Stimulated activated naive CD8-positive, alpha-beta T cell treated with anti-CD3 and anti-CD28 coated beads, Interleukin-15, Interleukin-2, amounts not matched to agents 100 ng/mL and 50 ng/mL, for 24 hours (primary cell): ENCODE measurements at regions not wholly inside any gene's neighbourhood (a gene's known extent, or its start where the extent isn't known, plus 50 kb on each side); places are given as distances from the start of the nearest gene placed in this dataset.

Experiments
- H3K27ac Mint-ChIP-seq: one replicate; pipeline ENCODE4 v1.8.0; 2021; ENCODE audit warnings: mild to moderate bottlenecking, mixed read lengths
- H3K27me3 Mint-ChIP-seq: one replicate; pipeline ENCODE4 v1.8.0; 2021; ENCODE audit warnings: mixed read lengths
- H3K36me3 Mint-ChIP-seq: one replicate; pipeline ENCODE4 v1.8.0; 2021; ENCODE audit warnings: low read depth, mixed read lengths
- H3K4me1 Mint-ChIP-seq: one replicate; pipeline ENCODE4 v1.8.0; 2021; ENCODE audit warnings: low read depth, mixed read lengths
- H3K4me3 Mint-ChIP-seq: one replicate; pipeline ENCODE4 v1.8.0; 2021; ENCODE audit warnings: mild to moderate bottlenecking, mixed read lengths
- H3K9me3 Mint-ChIP-seq: one replicate; pipeline ENCODE4 v1.8.0; 2021; ENCODE audit warnings: mixed read lengths

- Mint-ChIP-seq H3K9me3 (no peaks in the 10 kb centered on the region), H3K27me3 (no peaks in the 10 kb centered on the region), H3K27ac (no peak overlapping the region), H3K36me3 (no peaks in the 10 kb centered on the region), H3K4me1 (peaks cover 4% of the 10 kb centered on the region), H3K4me3 (no peak overlapping the region)
Observed at GRCh38 chr5:67291671-67292070, 95.1 kb upstream of the CD180 start.

GRCh38 chr5:67291066-67291465 lies 94.5 kb upstream of the CD180 start:
- Mint-ChIP-seq H3K4me3 (no peak overlapping the region), H3K36me3 (no peaks in the 10 kb centered on the region), H3K4me1 (peaks cover 4% of the 10 kb centered on the region), H3K9me3 (no peaks in the 10 kb centered on the region), H3K27ac (no peak overlapping the region), H3K27me3 (no peaks in the 10 kb centered on the region)

DNA sequence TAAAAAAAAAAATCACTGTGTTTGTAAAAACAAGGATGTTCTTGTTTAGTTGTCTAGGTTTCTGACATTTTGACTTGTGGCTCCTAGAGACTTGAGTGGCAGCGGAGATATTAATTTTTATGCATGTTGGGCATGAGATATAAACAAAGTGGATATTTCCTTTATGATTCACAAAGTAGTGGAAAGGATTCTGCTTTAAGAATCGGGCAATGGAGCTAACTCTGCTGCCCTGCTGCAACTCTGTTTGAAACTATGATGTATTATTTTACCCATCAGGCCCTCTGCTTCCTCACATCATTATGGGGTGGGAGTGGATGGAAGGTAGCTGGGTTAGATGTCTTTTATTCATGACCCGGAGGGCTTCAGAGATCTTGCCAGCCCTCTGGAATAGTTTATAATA lies 94.1 kb upstream of the CD180 start:
- no peaks in the 10 kb centered on the region for H3K27me3 Mint-ChIP-seq
- H3K4me1 Mint-ChIP-seq = peaks cover 4% of the 10 kb centered on the region
- no peaks in the 10 kb centered on the region for H3K9me3 Mint-ChIP-seq
- no peak overlapping the region for H3K27ac Mint-ChIP-seq
- no peak overlapping the region for H3K4me3 Mint-ChIP-seq
- no peaks in the 10 kb centered on the region for H3K36me3 Mint-ChIP-seq

GRCh38 chr5:67289763-67290521 lies 93.3 kb upstream of the CD180 start:
- Mint-ChIP-seq H3K9me3 (no peaks in the 10 kb centered on the region), H3K4me3 (no peak overlapping the region), H3K36me3 (no peaks in the 10 kb centered on the region), H3K27me3 (no peaks in the 10 kb centered on the region), H3K27ac (no peak overlapping the region), H3K4me1 (peaks cover 4% of the 10 kb centered on the region)

GRCh38 chr5:67287510-67288268 lies 91.1 kb upstream of the CD180 start:
- no peaks in the 10 kb centered on the region for H3K27me3 Mint-ChIP-seq
- no peak overlapping the region for H3K27ac Mint-ChIP-seq
- H3K36me3 Mint-ChIP-seq = no peaks in the 10 kb centered on the region
- H3K9me3 Mint-ChIP-seq = no peaks in the 10 kb centered on the region
- H3K4me3 Mint-ChIP-seq = no peak overlapping the region
- peaks cover 4% of the 10 kb centered on the region for H3K4me1 Mint-ChIP-seq

DNA sequence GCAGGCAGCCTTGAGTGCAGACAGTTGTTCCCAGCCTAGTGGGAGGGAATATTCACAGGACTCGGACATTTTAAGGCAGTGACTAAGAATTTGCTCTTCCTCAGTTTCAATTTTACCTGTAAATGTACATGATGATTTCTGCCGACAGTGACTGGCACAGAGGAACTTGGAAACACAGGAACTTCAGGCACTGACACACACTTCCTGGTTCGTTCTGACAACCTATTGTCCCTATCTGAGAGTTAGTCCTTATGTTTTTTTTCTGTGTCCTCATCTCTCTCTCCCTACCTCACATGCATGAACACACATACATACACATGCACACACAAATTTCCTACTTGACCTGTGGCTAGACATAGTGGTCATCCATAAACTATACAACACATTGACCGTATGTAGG lies 89.4 kb upstream of the CD180 start:
- H3K27ac Mint-ChIP-seq = no peak overlapping the region
- no peaks in the 10 kb centered on the region for H3K9me3 Mint-ChIP-seq
- no peaks in the 10 kb centered on the region for H3K36me3 Mint-ChIP-seq
- peaks cover 4% of the 10 kb centered on the region for H3K4me1 Mint-ChIP-seq
- no peak overlapping the region for H3K4me3 Mint-ChIP-seq
- H3K27me3 Mint-ChIP-seq = no peaks in the 10 kb centered on the region

DNA sequence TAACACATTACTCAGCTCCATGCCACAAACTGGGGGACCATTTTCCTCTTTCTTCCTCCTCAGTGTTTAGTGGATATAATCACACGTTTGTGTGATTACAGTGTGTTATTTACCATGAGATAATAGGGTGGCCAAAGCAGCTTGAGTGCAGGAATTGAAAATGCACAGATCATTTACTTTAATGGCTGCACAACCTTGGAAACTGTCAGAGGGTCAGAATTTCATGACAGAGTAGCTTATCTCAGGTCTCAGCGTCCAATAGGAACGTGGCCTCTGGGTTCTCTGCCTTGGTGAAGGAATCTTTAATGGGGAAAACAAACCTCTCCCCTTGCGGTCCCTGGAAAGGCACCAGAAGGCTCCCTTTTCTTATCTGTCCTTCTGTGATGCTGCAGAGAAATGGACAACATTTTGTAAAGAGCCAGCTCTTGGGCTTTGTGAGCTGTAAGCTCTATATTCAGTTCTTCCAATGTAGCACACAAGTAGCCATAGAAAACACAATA lies 87.4 kb upstream of the CD180 start:
- no peak overlapping the region for H3K4me3 Mint-ChIP-seq
- H3K9me3 Mint-ChIP-seq = peaks cover 3% of the 10 kb centered on the region
- H3K27ac Mint-ChIP-seq = no peak overlapping the region
- H3K36me3 Mint-ChIP-seq = no peaks in the 10 kb centered on the region
- H3K27me3 Mint-ChIP-seq = peaks cover 3% of the 10 kb centered on the region
- H3K4me1 Mint-ChIP-seq = peaks cover 4% of the 10 kb centered on the region

GRCh38 chr5:67283275-67283987 lies 86.8 kb upstream of the CD180 start:
- H3K36me3 Mint-ChIP-seq = peaks cover 2% of the 10 kb centered on the region
- H3K4me3 Mint-ChIP-seq = no peak overlapping the region
- no peaks in the 10 kb centered on the region for H3K4me1 Mint-ChIP-seq
- H3K27ac Mint-ChIP-seq = no peak overlapping the region
- peaks cover 3% of the 10 kb centered on the region for H3K27me3 Mint-ChIP-seq
- peaks cover 3% of the 10 kb centered on the region for H3K9me3 Mint-ChIP-seq

DNA sequence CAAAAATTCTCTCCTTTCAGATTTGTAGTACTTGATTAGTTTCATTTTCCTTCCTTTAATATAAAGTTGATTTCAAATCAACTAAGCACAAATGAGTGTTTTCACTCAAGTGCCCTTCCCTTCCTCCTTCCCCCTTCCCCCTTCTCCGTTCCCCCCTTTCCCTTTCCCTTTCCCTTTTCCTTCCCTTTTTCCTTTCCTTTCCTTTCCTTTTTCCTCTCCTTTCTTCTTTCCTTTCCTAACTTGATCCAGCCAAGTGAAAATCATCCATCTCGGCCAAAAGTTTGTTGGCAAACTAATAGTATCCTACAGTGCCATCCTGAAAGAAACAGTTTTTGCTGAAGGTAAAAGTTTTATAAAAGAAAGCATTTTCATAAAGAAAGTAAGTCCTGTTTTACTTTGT lies 85.3 kb upstream of the CD180 start:
- Mint-ChIP-seq H3K9me3 (peaks cover 7% of the 10 kb centered on the region), H3K36me3 (peaks cover 8% of the 10 kb centered on the region), H3K4me3 (no peak overlapping the region), H3K4me1 (no peaks in the 10 kb centered on the region), H3K27me3 (peaks cover 3% of the 10 kb centered on the region), H3K27ac (no peak overlapping the region)

DNA sequence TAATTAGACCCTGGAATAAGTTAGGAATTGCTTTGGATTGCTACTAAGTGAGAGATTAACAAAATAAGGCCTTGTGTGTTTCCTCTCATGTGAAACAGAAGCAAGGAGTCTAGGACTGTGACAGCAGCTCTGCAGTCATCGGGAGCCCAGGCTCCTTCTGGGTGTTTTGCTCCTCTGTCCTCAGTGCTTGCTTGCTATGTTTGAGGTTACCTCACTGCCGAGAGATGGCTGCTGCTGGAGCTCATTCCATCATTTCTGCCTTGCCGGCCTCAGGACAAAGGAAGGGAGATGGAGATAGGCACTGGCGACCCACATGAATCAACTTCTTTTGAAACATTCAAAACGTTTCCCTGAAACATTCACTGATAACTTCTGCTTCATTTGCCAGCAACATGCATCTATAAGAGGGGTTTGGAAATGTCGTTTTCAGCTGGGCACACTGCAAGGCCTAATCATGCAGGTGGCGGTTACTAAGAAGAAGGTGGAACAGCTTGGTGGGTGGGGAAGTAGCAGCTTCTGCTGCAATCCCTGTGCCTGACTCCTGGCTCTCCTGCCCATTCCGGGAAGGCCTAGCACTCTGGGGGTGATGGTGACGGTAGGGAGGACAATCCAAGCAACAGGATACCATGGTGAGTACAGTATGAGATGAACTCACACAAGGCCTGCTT lies 77.2 kb upstream of the CD180 start:
- Mint-ChIP-seq H3K27ac (no peak overlapping the region), H3K4me3 (no peak overlapping the region), H3K4me1 (no peaks in the 10 kb centered on the region), H3K27me3 (no peaks in the 10 kb centered on the region), H3K9me3 (peaks cover 4% of the 10 kb centered on the region), H3K36me3 (peaks cover 8% of the 10 kb centered on the region)

- Mint-ChIP-seq H3K9me3 (peaks cover 2% of the 10 kb centered on the region), H3K27me3 (no peaks in the 10 kb centered on the region), H3K27ac (no peak overlapping the region), H3K4me3 (no peak overlapping the region), H3K4me1 (no peaks in the 10 kb centered on the region), H3K36me3 (peaks cover 2% of the 10 kb centered on the region)
Observed at GRCh38 chr5:67272453-67273130, 76.0 kb upstream of the CD180 start.

- Mint-ChIP-seq H3K36me3 (no peaks in the 10 kb centered on the region), H3K9me3 (no peaks in the 10 kb centered on the region), H3K4me1 (no peaks in the 10 kb centered on the region), H3K27me3 (no peaks in the 10 kb centered on the region), H3K27ac (no peak overlapping the region), H3K4me3 (no peak overlapping the region)
Observed at GRCh38 chr5:67268231-67269021, 71.8 kb upstream of the CD180 start.

GRCh38 chr5:67267512-67268216 lies 71.1 kb upstream of the CD180 start:
- Mint-ChIP-seq H3K27me3 (no peaks in the 10 kb centered on the region), H3K36me3 (no peaks in the 10 kb centered on the region), H3K27ac (no peak overlapping the region), H3K9me3 (no peaks in the 10 kb centered on the region), H3K4me3 (no peak overlapping the region), H3K4me1 (no peaks in the 10 kb centered on the region)
